ENCODE measurements at regions not wholly inside any gene's neighbourhood (a gene's known extent, or its start where the extent isn't known, plus 50 kb on each side); places are given as distances from the start of the nearest gene placed in this dataset.

- TF ChIP-seq YY1 (IDR thresholded peaks at IDR 0.05) (no peak), CTCF (IDR thresholded peaks at IDR 0.05; ENCODE audit: low read depth, low read length, missing input control) (no peak), MAX (IDR thresholded peaks at IDR 0.05) (no peak), RAD21 (IDR thresholded peaks at IDR 0.05) (no peak), TAF1 (conservative IDR thresholded peaks at IDR 0.05) (no peak)
Observed at GRCh38 chr13:34733721-34734120, 208.3 kb upstream of the NBEA start.

Measured in liver (tissue), 3 donors.